Transverse colon (tissue), 4 donors: ENCODE measurements at regions not wholly inside any gene's neighbourhood (a gene's known extent, or its start where the extent isn't known, plus 50 kb on each side); places are given as distances from the start of the nearest gene placed in this dataset.

Source experiments
- EP300 ChIP-seq: sonication (generic); formaldehyde crosslinking; IDR thresholded peaks from one replicate; pipeline ENCODE4 v1.6.1; 2017; ENCODE audit warnings: antibody characterized with exemption, low read depth
- POLR2A ChIP-seq: fragments of 450-650 bp; IDR thresholded peaks from one replicate; pipeline ENCODE4 v1.6.1; 2016; ENCODE audit warnings: antibody characterized with exemption, mild to moderate bottlenecking, moderate library complexity
- POLR2AphosphoS5 ChIP-seq, 3 donors: sonication (generic); formaldehyde crosslinking; IDR thresholded peaks; one replicate each; pipeline ENCODE4 v1.6.1; 2016; ENCODE audit warnings: antibody characterized with exemption in 3 of 3
- TF ChIP-seq, protein P1 (sequence below), 5 experiments: fragments of 200-600 bp in 3 of 5; fragments of 450-650 bp in 2 of 5; sonication (generic) in 3 of 5; IDR thresholded peaks; 1 replicate in 2 of 5; 2 replicates in 3 of 5; pipeline ENCODE4 v1.5.1; 2016 to 2017; ENCODE audit warnings: antibody characterized with exemption in 5 of 5, inconsistent platforms in 3 of 5, mild to moderate bottlenecking in 2 of 5, moderate library complexity in 1 of 5

DNA sequence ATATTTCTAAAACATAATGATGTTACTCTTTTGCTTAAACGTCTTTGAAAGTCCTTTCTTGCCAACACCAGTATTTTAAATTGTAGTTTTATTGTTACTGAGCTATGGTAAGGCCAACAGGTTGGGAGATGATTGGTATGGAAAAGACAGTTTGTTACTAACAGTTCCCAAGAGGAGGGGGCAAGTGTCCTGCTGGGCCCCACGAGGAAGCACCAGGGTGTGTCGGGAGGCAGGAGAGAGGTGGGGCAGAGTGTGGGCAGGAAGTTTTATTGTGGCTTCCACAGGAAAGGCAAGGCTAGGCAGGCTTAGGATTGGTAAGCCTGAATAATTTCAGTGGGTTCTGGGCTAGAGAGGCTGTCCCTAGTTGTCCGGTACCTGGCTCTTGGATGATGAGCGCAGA is 134.3 kb downstream of the SOCS6 start:
- TF ChIP-seq POLR2A (no peak), POLR2AphosphoS5 (IDR thresholded peaks at IDR 0.05) (no peak), EP300 (no peak)
- TF ChIP-seq, protein P1, sequence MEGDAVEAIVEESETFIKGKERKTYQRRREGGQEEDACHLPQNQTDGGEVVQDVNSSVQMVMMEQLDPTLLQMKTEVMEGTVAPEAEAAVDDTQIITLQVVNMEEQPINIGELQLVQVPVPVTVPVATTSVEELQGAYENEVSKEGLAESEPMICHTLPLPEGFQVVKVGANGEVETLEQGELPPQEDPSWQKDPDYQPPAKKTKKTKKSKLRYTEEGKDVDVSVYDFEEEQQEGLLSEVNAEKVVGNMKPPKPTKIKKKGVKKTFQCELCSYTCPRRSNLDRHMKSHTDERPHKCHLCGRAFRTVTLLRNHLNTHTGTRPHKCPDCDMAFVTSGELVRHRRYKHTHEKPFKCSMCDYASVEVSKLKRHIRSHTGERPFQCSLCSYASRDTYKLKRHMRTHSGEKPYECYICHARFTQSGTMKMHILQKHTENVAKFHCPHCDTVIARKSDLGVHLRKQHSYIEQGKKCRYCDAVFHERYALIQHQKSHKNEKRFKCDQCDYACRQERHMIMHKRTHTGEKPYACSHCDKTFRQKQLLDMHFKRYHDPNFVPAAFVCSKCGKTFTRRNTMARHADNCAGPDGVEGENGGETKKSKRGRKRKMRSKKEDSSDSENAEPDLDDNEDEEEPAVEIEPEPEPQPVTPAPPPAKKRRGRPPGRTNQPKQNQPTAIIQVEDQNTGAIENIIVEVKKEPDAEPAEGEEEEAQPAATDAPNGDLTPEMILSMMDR (IDR thresholded peaks at IDR 0.05): no peak
